Osteoblast (primary cell): ENCODE measurements at regions not wholly inside any gene's neighbourhood (a gene's known extent, or its start where the extent isn't known, plus 50 kb on each side); places are given as distances from the start of the nearest gene placed in this dataset.

Source experiments
- DNase-seq: peaks from one replicate; pipeline ENCODE4 v3.0.0; 2011; ENCODE audit warnings: low spot score, mixed read lengths; ENCODE audit not compliant: insufficient read length; ENCODE audit errors: missing footprints
- H2AFZ ChIP-seq: 2 replicates; pipeline ENCODE4 v1.6.0; 2011; ENCODE audit warnings: mild to moderate bottlenecking, low read length
- H3K27ac ChIP-seq: 2 replicates; pipeline ENCODE4 v1.5.1; 2011; ENCODE audit warnings: mild to moderate bottlenecking, low read depth, low read length, moderate library complexity
- H3K27me3 ChIP-seq: 2 replicates; pipeline ENCODE4 v1.6.0; 2012; ENCODE audit warnings: mild to moderate bottlenecking, control low read depth, inconsistent platforms, low read length, moderate library complexity; ENCODE audit not compliant: insufficient read depth
- H3K36me3 ChIP-seq: 2 replicates; pipeline ENCODE4 v1.5.1; 2011; ENCODE audit warnings: mild to moderate bottlenecking, low read length, control low read depth, moderate library complexity; ENCODE audit not compliant: insufficient read depth
- H3K4me1 ChIP-seq: 2 replicates; pipeline ENCODE4 v1.5.1; 2011; ENCODE audit warnings: mild to moderate bottlenecking, low read length, control low read depth, moderate library complexity; ENCODE audit not compliant: insufficient read depth
- H3K4me2 ChIP-seq: 2 replicates; pipeline ENCODE4 v1.6.0; 2011; ENCODE audit warnings: mild to moderate bottlenecking, low read length; ENCODE audit not compliant: insufficient read depth
- H3K4me3 ChIP-seq: fragments of 200-600 bp; sonication (generic); 3 replicates; pipeline ENCODE4 v1.5.1; 2012; ENCODE audit warnings: mild to moderate bottlenecking, low read length, inconsistent platforms; ENCODE audit not compliant: insufficient read depth
- H3K79me2 ChIP-seq: 2 replicates; pipeline ENCODE4 v1.6.0; 2012; ENCODE audit warnings: mild to moderate bottlenecking, low read length, control low read depth, inconsistent platforms; ENCODE audit not compliant: insufficient read depth
- H3K9me3 ChIP-seq: 2 replicates; pipeline ENCODE4 v1.5.1; 2011; ENCODE audit warnings: low read depth, low read length, control low read depth
- H4K20me1 ChIP-seq: 2 replicates; pipeline ENCODE4 v1.6.0; 2012; ENCODE audit warnings: mild to moderate bottlenecking, low read length, control low read depth; ENCODE audit not compliant: insufficient read depth
- CTCF ChIP-seq: IDR thresholded peaks from 2 replicates; pipeline ENCODE4 v1.5.1; 2011; ENCODE audit warnings: mild to moderate bottlenecking, low read depth, low read length, moderate library complexity; ENCODE audit errors: extremely low read depth

GRCh38 chr13:72386138-72386684, 341.2 kb downstream of the MZT1 start:
- TF ChIP-seq CTCF: no peak

GRCh38 chr13:72384879-72385278, 342.6 kb downstream of the MZT1 start:
- no peak for DNase-seq
- Histone ChIP-seq H4K20me1 (no peaks in the 10 kb centered on the region), H3K27me3 (no peaks in the 10 kb centered on the region), H3K9me3 (no peaks in the 10 kb centered on the region), H3K4me3 (no peak overlapping the region), H2AFZ (no peak overlapping the region), H3K27ac (no peak overlapping the region), H3K79me2 (no peaks in the 10 kb centered on the region), H3K36me3 (no peaks in the 10 kb centered on the region), H3K4me1 (no peaks in the 10 kb centered on the region), H3K4me2 (no peak overlapping the region)
- TF ChIP-seq CTCF: no peak

More at GRCh38 chr13:72386138-72386684, 341.2 kb downstream of the MZT1 start:
- H3K36me3 ChIP-seq: no peaks in the 10 kb centered on the region
- no peak overlapping the region for H2AFZ ChIP-seq
- H3K27me3 ChIP-seq: no peaks in the 10 kb centered on the region
- H4K20me1 ChIP-seq: no peaks in the 10 kb centered on the region
- no peak overlapping the region for H3K4me3 ChIP-seq
- no peak overlapping the region for H3K4me2 ChIP-seq
- H3K9me3 ChIP-seq: no peaks in the 10 kb centered on the region
- H3K79me2 ChIP-seq: no peaks in the 10 kb centered on the region
- H3K27ac ChIP-seq: no peak overlapping the region
- H3K4me1 ChIP-seq: no peaks in the 10 kb centered on the region
- DNase-seq: no peak

GRCh38 chr13:72384186-72384823, 343.1 kb downstream of the MZT1 start:
- H2AFZ ChIP-seq: peak overlapping the region; percentile 43
- no peak for TF ChIP-seq CTCF
- no peaks in the 10 kb centered on the region for H3K4me1 ChIP-seq
- no peak overlapping the region for H3K4me2 ChIP-seq
- H3K4me3 ChIP-seq: no peak overlapping the region
- H3K36me3 ChIP-seq: no peaks in the 10 kb centered on the region
- no peaks in the 10 kb centered on the region for H3K79me2 ChIP-seq
- no peaks in the 10 kb centered on the region for H3K9me3 ChIP-seq
- DNase-seq: no peak
- no peak overlapping the region for H3K27ac ChIP-seq
- no peaks in the 10 kb centered on the region for H4K20me1 ChIP-seq
- no peaks in the 10 kb centered on the region for H3K27me3 ChIP-seq

- no peak for TF ChIP-seq CTCF
- no peak overlapping the region for H3K4me2 ChIP-seq
- H3K4me1 ChIP-seq: no peaks in the 10 kb centered on the region
- H2AFZ ChIP-seq: no peak overlapping the region
- DNase-seq: no peak
- no peaks in the 10 kb centered on the region for H3K36me3 ChIP-seq
- no peak overlapping the region for H3K4me3 ChIP-seq
- H4K20me1 ChIP-seq: no peaks in the 10 kb centered on the region
- H3K9me3 ChIP-seq: no peaks in the 10 kb centered on the region
- no peaks in the 10 kb centered on the region for H3K27me3 ChIP-seq
- no peak overlapping the region for H3K27ac ChIP-seq
- H3K79me2 ChIP-seq: no peaks in the 10 kb centered on the region
Observed at GRCh38 chr13:72383646-72384045, 343.8 kb downstream of the MZT1 start.
